HepG2 (cell line): ENCODE measurements at regions not wholly inside any gene's neighbourhood (a gene's known extent, or its start where the extent isn't known, plus 50 kb on each side); places are given as distances from the start of the nearest gene placed in this dataset.

ENCODE experiments used
- ATAC-seq: fragments of 200-7000 bp; cut with Tn5 transposase; 3 replicates; pipeline ENCODE4 v1.9.1; 2020; ENCODE audit warnings: mild to moderate bottlenecking, moderate library complexity
- BruUV-seq: library from RNA; stranded (reverse); fragments of 400-500 nt; replicated peaks from 2 replicates; lab custom pipeline; 2021; lab: Mats Ljungman, UMichigan
- CTCF ChIA-PET: fragments of 300-600 bp; formaldehyde crosslinking; extraction: SDS; loops from one replicate; lab custom pipeline; 2021; ENCODE audit warnings: low total read pairs, inconsistent platforms, low intra/inter-chr PET ratio; lab: Yijun Ruan, JAX
- POLR2A ChIA-PET: fragments of 350-600 bp; sonication (Branson Sonifier 250); formaldehyde crosslinking; loops from one replicate; lab custom pipeline; 2020; ENCODE audit warnings: antibody characterized with exemption, inconsistent platforms; lab: Yijun Ruan, JAX
- DNase-seq: peaks from one replicate; pipeline ENCODE4 v3.0.0-alpha.2; 2015; ENCODE audit warnings: low spot score
- FAIRE-seq: peaks from 3 replicates; lab custom pipeline; 2011; peaks lifted over from hg19 to GRCh38; lab: Jason Lieb, UNC
- H2AFZ ChIP-seq: one replicate; pipeline ENCODE4 v1.6.1; 2011; ENCODE audit warnings: low read length, inconsistent platforms
- H3K27ac ChIP-seq: fragments of 300-600 bp; 3 replicates; pipeline ENCODE4 v1.8.0; 2011; ENCODE audit warnings: mixed run types, mild to moderate bottlenecking, mixed read lengths, low read length, inconsistent platforms; ENCODE audit not compliant: insufficient read depth; ENCODE audit errors: extremely low read length
- H3K27me3 ChIP-seq, 2 experiments: fragments of 200-600 bp in 1 of 2; 2 replicates in 1 of 2; 3 replicates in 1 of 2; pipeline versions ENCODE4 v1.6.0 to v1.8.0; 2011; ENCODE audit warnings: low read length in 2 of 2, mild to moderate bottlenecking in 2 of 2, moderate library complexity in 2 of 2, inconsistent platforms in 1 of 2; ENCODE audit not compliant: insufficient read depth in 2 of 2, control insufficient read depth in 1 of 2
- H3K36me3 ChIP-seq, 2 experiments: fragments of 200-600 bp in 1 of 2; replicated peaks in 1 of 2; 2 replicates in 1 of 2; 3 replicates in 1 of 2; pipeline versions ENCODE4 v1.5.1 to v1.8.0; 2011; ENCODE audit warnings: low read length in 2 of 2, inconsistent platforms in 1 of 2; ENCODE audit not compliant: insufficient read depth in 2 of 2, control insufficient read depth in 1 of 2
- H3K4me1 ChIP-seq: 2 replicates; pipeline ENCODE4 v1.5.1; 2012; ENCODE audit warnings: low read length, inconsistent platforms; ENCODE audit not compliant: insufficient read depth
- H3K4me2 ChIP-seq: 2 replicates; pipeline ENCODE4 v1.6.0; 2011; ENCODE audit warnings: low read depth, low read length, inconsistent platforms
- H3K4me3 ChIP-seq, 3 experiments: fragments of 200-600 bp in 1 of 3; sonication (generic), shearing (Covaris generic) in 1 of 3; replicated peaks in 1 of 3; 2 replicates each; pipeline ENCODE4 v1.5.1; 2011 to 2016; ENCODE audit warnings: low read length in 3 of 3, inconsistent platforms in 2 of 3, low read depth in 2 of 3, mild to moderate bottlenecking in 2 of 3, control low read depth in 1 of 3, mixed read lengths in 1 of 3; ENCODE audit not compliant: insufficient read depth in 1 of 3
- H3K79me2 ChIP-seq: one replicate; pipeline ENCODE4 v1.6.1; 2011; ENCODE audit warnings: low read length, inconsistent platforms; ENCODE audit not compliant: insufficient read depth
- H3K9ac ChIP-seq: 2 replicates; pipeline ENCODE4 v1.6.0; 2011; ENCODE audit warnings: mild to moderate bottlenecking, low read depth, low read length, inconsistent platforms; ENCODE audit not compliant: insufficient read depth
- H3K9me3 ChIP-seq: 2 replicates; pipeline ENCODE4 v1.5.1; 2012; ENCODE audit warnings: mild to moderate bottlenecking, low read length
- H4K20me1 ChIP-seq: 2 replicates; pipeline ENCODE4 v1.6.0; 2011; ENCODE audit warnings: inconsistent platforms, mild to moderate bottlenecking, low read length, moderate library complexity; ENCODE audit not compliant: insufficient read depth
- MLLT10 ChIP-seq: sonication (generic); formaldehyde crosslinking; IDR thresholded peaks from 2 replicates; pipeline ENCODE4 v1.4.0; 2020; ENCODE audit warnings: missing genetic modification reagents
- PAWR ChIP-seq: sonication (generic); formaldehyde crosslinking; IDR thresholded peaks from 2 replicates; pipeline ENCODE4 v1.4.0; 2020; ENCODE audit warnings: missing genetic modification reagents, mild to moderate bottlenecking, borderline replicate concordance
- ZNF280D ChIP-seq: sonication (generic); formaldehyde crosslinking; IDR thresholded peaks from 2 replicates; pipeline ENCODE4 v1.5.1; 2020; ENCODE audit warnings: mild to moderate bottlenecking, missing genetic modification reagents
- ZNF343 ChIP-seq: sonication (generic); formaldehyde crosslinking; IDR thresholded peaks from 2 replicates; pipeline ENCODE4 v1.4.0; 2020; ENCODE audit warnings: mild to moderate bottlenecking, missing genetic modification reagents
- ZNF629 ChIP-seq: sonication (generic); formaldehyde crosslinking; conservative IDR thresholded peaks from 2 replicates; pipeline ENCODE4 v1.5.0; 2020; ENCODE audit warnings: missing genetic modification reagents
- WGBS: methylation state at CpG from one replicate; pipeline ENCODE4 v1.1.6; 2017; ENCODE audit warnings: low lambda C conversion rate; 5-methylcytosine and 5-hydroxymethylcytosine counted together
- in situ Hi-C: cut with HindIII; loops from 2 replicates; pipeline ENCODE4 v1.10.0; 2017; ENCODE audit warnings: low pct_unique_long_range_greater_than_20kb; ENCODE audit not compliant: extremely low pct_ligation_motif_present
- intact Hi-C: fragments of 100-400 bp; cut with micrococcal nuclease; formaldehyde crosslinking; loops from one replicate; pipeline ENCODE4 v1.10.0; 2022; ENCODE audit not compliant: unreplicated experiment

GRCh38 chr12:111219440-111219839, 149.5 kb downstream of the PHETA1 start:
- 84% methylated on average over 2 of the region's 2 CpGs for WGBS
- in situ Hi-C loops = no loop called here

More at GRCh38 chr12:111219440-111219839, 149.5 kb downstream of the PHETA1 start:
- DNase-seq (no peak), ATAC-seq (no peak), FAIRE-seq (no peak)
- intact Hi-C loops = no loop called here
- TF ChIP-seq PAWR (no peak), ZNF629 (CRISPR knock-in tag) (peak; percentile 78), MLLT10 (CRISPR knock-in tag) (no peak), ZNF343 (CRISPR knock-in tag) (no peak), ZNF280D (CRISPR knock-in tag) (no peak)
- Histone ChIP-seq H3K4me2 (no peak overlapping the region), H3K27ac (no peak overlapping the region), H3K4me1 (no peaks in the 10 kb centered on the region), H3K9me3 (no peaks in the 10 kb centered on the region), H2AFZ (no peak overlapping the region), H3K36me3 (no peaks in the 10 kb centered on the region), H3K9ac (no peak overlapping the region), H4K20me1 (no peaks in the 10 kb centered on the region), H3K79me2 (no peaks in the 10 kb centered on the region), H3K27me3 (peaks cover 0 to 33% of the 10 kb centered on the region in 2 experiments; a peak in 2 of 5 replicates), H3K4me3 (no peak overlapping the region)
- BruUV-seq = no TSS peak
- CTCF ChIA-PET = no interaction called here
- POLR2A ChIA-PET = no interaction called here
